Tibial nerve (tissue), 4 donors: ENCODE measurements at regions not wholly inside any gene's neighbourhood (a gene's known extent, or its start where the extent isn't known, plus 50 kb on each side); places are given as distances from the start of the nearest gene placed in this dataset.

Experiments
- CTCF ChIP-seq, 5 experiments: fragments of 200-600 bp in 3 of 5; fragments of 450-650 bp in 2 of 5; sonication (generic) in 3 of 5; IDR thresholded peaks; one replicate each; pipeline ENCODE4 v1.5.1; 2016 to 2019; ENCODE audit warnings: antibody characterized with exemption in 5 of 5, mild to moderate bottlenecking in 3 of 5, moderate library complexity in 2 of 5
- EP300 ChIP-seq, 2 donors: sonication (generic); formaldehyde crosslinking; IDR thresholded peaks; one replicate each; pipeline ENCODE4 v1.6.1; 2017; ENCODE audit warnings: antibody characterized with exemption in 2 of 2, mild to moderate bottlenecking in 1 of 2

- TF ChIP-seq CTCF (IDR thresholded peaks at IDR 0.05) (no peak), EP300 (IDR thresholded peaks at IDR 0.05) (no peak)
Measured at GRCh38 chr15:38895326-38896255, 331.0 kb upstream of the RASGRP1 start.
